GOT3 (cell line): ENCODE measurements at regions not wholly inside any gene's neighbourhood (a gene's known extent, or its start where the extent isn't known, plus 50 kb on each side); places are given as distances from the start of the nearest gene placed in this dataset.

ENCODE experiments used
- DNase-seq: peaks from one replicate; lab custom pipeline; 2025; ENCODE audit warnings: mixed read lengths; lab: John Stamatoyannopoulos, UW

DNA sequence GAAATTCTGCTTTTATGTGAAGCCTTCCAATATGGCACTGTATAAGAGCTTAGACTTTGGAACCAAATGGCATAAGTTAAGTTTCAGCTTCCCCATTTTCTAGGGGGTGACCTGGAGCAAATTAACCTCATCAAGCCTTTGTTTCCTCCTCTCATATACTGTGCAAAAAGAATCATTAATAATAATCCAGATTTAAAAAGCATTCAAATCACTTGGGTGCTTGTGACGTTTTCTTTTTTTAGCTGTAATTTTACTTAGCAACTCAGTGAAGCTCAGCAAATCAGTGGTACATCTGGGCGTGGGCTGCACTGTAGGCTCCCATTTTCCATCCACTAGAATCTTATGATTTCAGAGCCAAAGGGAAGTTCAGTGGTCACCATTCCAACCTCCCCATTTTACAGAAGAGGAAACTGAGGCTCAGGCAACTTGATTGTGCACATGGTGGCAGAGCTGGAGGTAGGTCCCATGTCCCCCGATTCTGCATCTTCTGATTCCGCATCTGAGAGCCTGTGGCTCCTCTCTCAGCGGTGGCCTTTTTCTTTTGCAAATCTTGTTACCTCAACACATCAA is 131.2 kb downstream of the SNAPC1 start:
- no peak for DNase-seq

GRCh38 chr14:61894452-61895077 is 132.3 kb downstream of the SNAPC1 start:
- DNase-seq = no peak

DNA sequence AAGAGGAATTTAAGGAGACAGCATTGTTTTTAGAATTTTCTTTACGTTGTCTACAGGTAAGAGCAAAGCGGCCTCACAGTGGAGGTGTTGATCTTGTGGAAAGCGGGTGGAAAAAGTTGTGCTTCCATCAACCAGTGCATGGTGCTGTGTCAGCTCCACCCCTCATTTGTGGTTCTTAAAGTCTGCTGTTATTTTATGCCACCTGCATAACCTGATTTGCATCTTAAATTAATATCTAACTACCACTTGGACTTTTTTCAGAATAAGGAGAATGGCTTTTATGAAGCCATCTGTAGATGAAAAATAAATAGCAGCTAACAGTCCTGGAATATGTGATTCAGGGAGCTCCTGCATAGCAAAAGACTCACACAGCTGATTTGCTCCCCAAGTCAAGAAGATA is 135.1 kb downstream of the SNAPC1 start:
- DNase-seq = no peak

DNA sequence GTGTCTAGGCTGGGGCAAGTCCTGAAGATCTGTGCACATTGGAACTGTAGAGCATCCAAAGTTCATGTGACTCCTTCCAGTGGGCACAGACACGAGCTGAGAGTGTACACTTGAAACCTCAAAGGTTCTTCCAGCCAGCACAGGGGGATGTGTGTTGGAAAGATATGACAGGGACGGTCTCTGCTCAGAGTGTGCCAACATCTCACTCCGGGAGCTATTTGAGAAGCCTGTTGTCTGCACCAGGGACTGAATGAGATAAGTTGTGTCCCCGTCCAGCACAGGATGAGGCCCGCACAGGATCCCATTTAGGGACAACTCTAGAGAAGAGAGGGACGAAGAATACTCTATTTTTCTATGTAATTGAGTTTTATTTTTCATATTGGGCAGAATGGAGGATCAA is 136.3 kb downstream of the SNAPC1 start:
- no peak for DNase-seq

GRCh38 chr14:61899497-61899896 is 137.3 kb downstream of the SNAPC1 start:
- DNase-seq = no peak

DNA sequence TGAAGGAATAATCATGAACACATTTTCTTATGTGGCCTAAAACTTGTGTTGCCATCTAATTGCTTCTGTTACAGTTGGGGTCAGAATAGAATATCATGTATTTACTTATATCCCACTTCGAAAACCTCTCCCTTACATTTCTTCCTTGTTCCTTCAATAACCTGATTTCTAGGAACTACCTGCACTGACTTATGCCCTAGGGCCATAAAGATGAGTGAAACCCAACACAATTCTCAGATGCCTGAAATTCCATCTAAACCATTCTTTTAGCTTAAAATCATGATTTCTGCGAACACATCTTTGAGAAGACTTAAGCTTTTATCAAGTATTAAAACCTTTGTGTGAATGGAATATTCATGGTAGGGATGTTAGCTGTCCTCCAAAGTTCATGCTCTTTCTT is 142.7 kb downstream of the SNAPC1 start:
- DNase-seq = no peak

DNA sequence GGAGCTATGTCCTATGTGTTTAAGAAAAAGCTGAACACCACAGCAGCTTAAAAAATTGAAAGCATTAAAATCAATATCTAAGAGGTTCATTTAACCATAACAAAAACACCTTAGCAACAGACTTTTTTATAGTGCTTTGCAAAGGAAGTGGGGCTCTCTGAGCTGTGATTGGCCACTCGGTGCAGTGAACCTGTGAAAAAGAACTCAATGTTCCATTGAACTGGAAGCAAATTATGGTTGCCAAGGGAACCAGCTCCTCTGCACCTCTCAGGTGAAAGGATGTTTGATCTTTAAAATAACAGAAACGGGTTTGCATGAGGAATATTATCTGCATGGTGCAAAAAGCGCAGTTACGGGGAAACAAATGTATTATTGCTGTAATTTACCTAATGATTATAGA is 149.4 kb downstream of the SNAPC1 start:
- DNase-seq = no peak

- no peak for DNase-seq
Observed at GRCh38 chr14:61918998-61919397, 156.8 kb downstream of the SNAPC1 start.

DNA sequence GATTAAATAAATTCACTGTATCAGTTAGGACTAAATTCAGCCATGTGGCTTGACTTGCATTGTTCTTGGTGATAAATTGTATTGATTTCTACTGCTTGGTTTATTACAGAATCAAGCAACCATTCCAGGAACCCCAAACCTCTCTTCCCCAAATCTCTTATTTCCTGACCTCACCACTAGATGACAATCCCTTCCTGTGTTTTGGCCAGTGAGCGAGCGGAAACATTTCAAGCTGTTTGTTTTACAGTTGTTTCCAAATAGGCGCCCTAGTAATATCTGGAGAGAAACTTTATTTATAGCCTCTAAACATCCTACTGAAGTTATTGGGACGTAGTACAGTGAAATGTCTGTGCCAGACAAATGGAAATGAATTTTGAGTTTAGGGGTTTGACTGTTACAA is 161.1 kb downstream of the SNAPC1 start:
- DNase-seq = no peak

GRCh38 chr14:61925043-61925442 is 162.8 kb downstream of the SNAPC1 start:
- DNase-seq = no peak

DNA sequence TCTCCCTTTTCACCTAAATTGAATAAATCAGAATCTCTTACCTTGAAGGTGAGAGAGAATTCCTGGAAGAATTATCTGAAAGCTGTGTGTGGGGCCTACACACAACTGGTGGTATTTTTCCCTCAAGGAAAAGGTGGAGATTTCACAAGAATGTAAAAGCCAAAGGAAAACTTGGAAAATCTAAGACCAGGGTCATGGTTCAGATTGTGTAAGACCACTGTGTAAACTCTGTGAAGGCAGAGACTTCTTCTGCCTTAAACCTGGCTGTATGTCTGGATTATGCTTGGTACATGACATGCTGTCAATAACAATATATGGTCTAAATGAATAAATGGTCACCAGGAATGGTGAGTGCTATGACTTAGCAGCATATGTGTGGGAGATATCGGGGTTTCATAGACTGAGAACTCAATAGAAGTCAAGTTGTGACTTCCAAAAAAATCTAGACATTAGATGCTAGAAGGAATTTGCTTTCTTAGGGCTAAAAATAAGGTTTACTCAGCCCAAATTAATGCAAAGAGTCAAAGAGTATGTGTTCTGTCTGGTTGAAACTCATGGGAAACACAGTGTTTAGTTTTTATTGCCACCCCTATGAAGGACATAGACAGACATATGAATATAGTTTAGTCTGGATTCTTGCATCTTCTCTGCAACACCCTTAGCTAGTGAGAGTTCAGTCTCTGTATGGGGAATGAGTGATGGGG is 163.7 kb downstream of the SNAPC1 start:
- DNase-seq = no peak

DNA sequence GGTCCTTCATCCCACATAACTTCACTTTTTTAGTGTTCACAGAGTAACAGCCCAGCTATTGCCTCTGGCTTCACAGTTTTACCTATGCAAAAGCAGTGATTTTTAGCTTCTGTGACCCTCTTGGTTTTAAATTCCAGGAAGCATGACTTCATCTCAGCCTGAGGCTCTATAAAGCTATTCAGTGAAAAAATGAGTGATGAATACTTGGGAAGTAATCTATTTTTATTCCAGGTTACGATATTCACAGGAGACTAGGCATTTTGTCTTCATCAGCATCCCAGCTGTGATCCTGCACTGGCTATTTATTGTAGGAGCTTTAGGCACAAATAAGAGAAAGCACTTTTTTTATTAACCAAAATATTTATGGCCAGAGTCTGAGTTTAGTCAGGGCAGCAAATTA is 164.8 kb downstream of the SNAPC1 start:
- DNase-seq = no peak

DNA sequence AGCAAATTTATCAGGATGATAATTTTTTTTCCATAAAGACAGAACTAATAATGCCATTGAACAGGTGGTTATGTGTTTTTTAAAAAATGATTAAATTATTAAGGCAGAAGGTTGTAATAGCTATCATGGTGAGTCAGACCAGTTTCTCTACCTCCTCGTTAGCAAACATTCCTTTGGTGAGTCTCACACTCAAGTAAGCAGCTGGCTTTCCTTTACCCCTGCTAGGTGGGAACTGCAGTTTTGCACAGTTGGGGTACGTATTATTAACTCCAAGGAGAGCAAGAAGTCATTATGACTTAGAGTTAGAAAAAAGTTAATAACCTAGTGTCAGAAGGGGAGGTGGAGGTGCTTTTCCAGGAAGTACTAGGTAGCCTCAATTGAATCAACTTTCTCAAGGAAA is 165.3 kb downstream of the SNAPC1 start:
- no peak for DNase-seq

DNA sequence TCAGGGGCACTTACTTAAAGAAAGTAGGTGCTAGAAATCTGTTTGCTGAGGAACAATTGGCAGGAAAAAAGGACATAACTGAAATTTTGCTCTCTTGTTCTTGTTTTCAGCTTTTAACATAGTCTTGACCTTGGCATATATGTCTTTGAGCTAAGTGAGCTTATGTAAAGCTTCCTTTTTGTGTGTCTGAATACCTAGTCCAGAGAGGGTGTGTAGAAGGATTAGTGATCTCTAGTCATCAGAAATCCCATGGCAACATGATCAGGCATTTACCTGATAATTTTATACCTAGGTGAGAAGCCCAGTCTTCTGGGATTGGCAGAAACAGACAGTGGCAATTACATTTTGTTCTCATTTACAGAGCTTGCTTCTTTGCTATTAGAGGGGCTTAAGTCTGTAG is 166.1 kb downstream of the SNAPC1 start:
- DNase-seq = no peak

DNA sequence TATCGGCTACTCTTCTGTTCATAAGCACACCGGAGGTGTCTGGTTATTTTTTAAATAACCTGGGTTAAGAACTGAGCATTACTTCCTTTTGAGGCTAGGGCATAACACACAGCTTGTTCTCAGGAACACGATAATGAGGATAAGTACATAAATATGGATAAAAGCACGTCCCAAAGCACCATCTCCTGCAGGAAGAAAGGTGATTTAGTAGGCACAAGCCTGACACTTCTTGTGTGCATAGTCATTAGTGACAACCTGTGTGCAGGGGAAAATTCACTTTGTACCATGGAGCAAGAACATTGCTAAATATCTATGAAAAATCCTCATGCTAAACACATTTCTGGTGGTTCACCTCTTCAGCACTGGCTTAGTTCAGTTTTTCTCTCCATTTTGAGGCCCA is 166.5 kb downstream of the SNAPC1 start:
- no peak for DNase-seq

DNA sequence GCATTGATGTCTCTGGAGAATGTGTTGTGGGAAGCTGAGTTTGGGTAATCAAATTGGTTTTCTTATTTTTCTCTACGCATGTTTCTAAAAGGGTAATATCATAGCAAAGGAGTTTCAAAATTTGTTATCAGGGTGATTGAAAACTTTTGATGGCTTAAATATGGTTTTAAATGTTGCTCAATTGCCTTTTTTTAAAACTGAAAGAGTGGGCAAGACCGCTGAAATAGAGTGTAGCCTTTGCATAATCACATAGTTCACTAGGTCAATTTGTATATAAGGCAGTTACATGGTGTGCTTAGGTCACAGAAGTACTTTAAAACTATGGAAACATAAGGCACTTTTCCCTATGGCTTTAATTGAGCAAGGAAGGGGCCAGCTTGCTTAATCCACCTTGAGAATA is 167.4 kb downstream of the SNAPC1 start:
- DNase-seq = no peak

DNA sequence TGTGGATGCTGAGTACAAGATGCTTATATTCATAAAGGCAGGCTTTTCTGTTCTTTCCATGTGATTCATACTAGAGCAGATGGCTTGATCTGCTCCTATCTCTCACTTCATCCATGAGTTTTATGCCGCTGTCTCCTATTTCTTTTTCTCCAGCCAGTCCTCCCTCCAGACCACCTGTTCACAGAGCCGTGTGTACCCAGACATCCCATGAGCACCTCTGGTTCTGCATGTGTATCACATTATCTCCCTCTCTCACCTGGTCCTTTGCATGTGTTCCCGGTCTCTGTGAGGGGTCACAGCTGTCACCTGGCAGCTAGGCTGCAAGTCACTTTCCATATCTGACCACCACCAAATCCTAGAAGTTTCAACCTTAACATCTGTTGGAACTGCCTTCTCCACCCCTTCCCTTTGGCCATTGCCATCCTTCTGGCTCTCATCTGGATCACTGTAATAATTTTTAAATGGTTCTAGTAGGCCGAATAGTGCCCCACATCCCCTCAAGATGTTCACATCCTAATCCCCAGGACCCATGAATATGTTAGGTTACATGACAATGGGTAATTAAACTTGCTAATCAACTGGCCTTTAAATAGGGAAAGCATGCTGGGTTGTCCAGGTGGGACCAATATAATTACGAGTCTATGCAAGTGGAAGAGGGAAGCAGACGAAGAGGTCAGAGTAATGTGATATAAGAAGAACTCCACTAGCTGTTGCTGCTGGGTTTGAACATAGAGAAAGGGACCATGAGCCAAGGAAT is 168.1 kb downstream of the SNAPC1 start:
- no peak for DNase-seq

DNA sequence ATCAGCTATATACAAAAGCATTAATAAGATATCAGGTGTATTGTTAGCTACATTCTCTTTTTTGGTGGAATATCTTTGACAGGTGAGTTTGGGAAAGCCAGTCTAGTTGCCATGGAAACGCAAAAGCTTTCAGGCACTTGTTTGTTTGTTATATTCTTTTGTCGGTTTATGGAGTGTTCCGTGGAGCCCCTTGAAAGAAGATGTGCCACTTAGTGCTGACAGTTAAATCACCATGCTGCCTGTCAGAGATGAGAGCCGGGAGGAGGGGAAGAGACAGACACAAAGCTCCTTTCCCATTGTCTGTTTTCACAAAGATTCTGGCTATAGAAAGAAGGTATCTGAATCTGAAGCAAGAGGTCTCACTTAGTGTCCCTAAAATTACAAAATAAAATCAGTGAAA is 170.8 kb downstream of the SNAPC1 start:
- DNase-seq = no peak

- no peak for DNase-seq
Observed at GRCh38 chr14:61934385-61934784, 172.2 kb downstream of the SNAPC1 start.

GRCh38 chr14:61939776-61940175 is 177.6 kb downstream of the SNAPC1 start:
- DNase-seq = no peak

DNA sequence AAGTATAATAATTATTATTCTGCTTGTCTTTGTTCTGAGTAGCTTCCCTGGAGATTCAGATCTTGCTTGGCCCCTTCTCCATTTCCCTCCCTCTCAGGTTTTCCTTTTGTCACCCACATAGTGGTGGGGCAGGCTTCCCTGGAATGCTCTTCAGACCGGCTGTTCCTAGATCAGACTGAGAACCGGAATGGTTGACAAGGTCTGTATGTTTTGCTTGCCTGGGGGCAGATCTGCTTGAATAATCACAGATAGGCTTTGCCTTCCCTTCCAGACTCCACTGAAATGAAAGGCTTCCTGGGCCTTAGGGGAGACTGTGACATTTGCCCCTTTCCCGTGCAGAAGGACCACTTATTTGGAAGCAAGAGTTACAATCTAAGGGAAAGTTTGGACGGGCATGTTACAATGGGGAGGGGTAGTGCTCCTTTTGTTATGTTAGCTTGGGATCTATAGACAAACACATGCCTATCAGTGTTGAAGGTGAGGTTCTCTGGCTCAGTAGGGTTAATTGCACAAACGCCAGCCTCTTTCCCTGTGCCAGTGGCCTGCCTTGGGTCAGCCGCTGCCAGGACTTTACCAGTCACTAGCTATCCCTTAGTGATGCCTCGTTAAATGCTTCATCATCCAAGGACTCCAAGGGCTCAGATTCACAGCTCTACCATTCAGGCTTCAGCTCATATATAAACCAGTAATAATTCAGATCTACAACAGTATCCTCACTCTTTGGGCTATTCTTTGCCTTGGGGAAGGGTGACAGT is 178.6 kb downstream of the SNAPC1 start:
- no peak for DNase-seq
